HG03571 (cell line): ENCODE measurements at regions not wholly inside any gene's neighbourhood (a gene's known extent, or its start where the extent isn't known, plus 50 kb on each side); places are given as distances from the start of the nearest gene placed in this dataset.
"Not testable (repeated sequence)": the region's sequence is repeated elsewhere in the genome, so short reads cannot be mapped to it uniquely, and the experiment has no call there.

ENCODE experiments used
- ATAC-seq: cut with Tn5 transposase; IDR thresholded peaks from one replicate; pipeline ENCODE4 v1.9.1; 2021; ENCODE audit not compliant: unreplicated experiment

GRCh38 chr1:194774535-194774934 is 1588.1 kb upstream of the B3GALT2 start:
- ATAC-seq: no peak

GRCh38 chr1:194755241-194755994 is 1569.0 kb upstream of the B3GALT2 start:
- no peak for ATAC-seq

DNA sequence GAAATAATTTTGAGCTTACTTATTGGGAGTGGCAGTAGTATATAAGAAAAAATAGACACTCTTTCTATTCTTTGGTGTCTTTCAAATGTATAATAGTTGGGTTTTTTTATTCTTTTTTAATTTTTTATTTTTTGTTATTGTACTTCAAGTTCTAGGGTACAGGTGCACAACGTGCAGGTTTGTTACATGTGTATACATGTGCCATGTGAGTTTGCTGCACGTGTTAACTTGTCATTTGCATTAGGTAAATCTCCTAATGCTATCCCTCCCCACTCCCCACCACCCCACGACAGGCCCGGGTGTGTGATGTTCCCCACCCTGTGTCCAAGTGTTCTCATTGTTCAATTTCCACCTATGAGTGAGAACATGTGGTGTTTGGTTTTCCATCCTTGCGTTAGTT is 1552.4 kb upstream of the B3GALT2 start:
- ATAC-seq: not testable (repeated sequence)

DNA sequence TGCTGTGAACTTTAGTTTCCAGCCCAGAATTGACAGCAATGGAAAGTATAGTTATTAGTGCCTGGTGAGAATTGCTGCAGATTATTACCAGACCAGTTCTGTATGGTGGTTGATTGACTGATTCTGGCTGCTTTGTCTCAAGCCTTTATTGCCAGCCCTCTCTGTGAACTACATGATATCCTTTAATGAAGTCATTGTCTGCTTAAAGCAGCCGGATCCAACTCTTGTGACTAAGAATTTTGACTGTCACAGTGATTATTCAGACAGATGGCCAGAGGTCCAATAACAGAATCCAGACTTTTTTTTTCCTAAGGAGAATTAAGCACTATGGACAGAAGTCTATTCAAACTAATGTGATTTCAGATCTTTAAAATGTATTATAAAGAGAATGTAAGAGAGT is 1548.6 kb upstream of the B3GALT2 start:
- ATAC-seq: no peak

DNA sequence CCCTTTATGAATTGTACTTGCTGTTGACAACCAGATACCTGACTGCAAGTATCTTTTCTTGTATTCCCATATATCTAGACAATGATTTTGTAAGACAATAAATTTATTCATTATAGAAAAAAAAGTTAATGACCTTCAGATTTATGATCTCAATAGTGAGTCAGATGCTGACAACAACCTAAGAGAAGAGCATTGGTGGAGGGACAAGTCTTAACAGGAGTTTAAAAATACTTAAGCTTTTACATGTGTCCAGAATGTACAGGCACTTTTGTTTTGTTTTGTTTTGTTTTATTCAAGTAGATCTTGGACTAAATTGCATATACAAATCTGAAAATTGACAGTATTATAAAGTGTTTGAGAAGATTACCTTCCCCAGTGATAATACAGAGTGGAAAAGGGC is 1544.6 kb upstream of the B3GALT2 start:
- no peak for ATAC-seq

DNA sequence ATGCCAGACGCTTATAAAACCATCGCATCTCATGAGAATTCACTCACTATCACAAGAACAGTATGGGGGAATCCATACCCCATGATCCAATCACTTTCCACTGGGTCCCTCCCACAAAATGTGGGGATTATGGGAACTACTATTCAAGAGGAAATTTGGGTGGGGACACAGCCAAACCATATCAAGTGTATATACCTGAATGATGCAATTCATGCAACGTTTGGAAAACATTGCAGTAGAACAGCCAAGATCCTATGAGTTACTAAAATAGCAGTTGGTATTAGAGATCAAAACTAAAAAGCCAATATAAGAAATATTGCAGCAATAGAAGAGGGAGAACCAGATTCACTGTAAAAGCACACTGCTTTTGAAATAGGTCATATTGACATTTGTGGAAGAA is 1543.9 kb upstream of the B3GALT2 start:
- no peak for ATAC-seq

- ATAC-seq: no peak
Measured at GRCh38 chr1:194723067-194723466, 1536.7 kb upstream of the B3GALT2 start.

- ATAC-seq: no peak
Measured at GRCh38 chr1:194717941-194718340, 1531.5 kb upstream of the B3GALT2 start.

DNA sequence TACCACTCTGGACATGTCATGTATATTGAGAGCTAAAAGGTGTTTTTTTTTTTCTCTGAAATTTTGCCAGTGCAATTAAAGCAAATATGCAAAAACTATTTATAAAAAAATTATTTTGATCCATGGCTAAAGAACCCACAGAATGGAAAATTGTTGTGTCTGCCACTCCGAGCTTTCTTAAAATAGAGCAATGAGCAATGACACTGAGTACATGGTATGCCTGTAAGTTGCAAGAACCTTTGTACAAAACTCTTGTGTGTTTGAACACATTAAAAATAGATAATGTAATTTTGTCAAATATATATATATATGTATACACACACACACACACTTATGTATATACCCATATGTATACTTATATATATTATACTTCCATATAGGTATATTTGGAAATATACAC is 1530.9 kb upstream of the B3GALT2 start:
- no peak for ATAC-seq

GRCh38 chr1:194710671-194711070 is 1524.3 kb upstream of the B3GALT2 start:
- ATAC-seq: no peak

DNA sequence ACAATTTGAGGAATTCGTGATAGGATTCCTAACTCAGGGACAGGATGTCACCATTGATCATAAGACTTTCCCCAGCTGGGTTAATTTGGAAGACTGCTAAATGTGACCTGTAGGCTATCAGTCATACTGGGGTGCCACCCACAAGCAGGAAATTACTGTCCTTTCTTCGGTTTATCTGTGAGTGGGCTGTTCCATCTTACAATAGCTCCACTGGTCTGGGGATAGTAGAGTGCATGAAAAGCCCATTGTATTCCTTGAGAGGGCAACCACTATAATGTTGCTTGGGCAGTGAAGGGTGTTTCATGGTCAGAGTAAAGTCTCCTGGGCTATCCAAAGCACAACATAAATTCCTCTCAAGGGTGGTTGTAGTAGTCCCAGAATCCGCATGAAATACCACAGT is 1523.0 kb upstream of the B3GALT2 start:
- no peak for ATAC-seq

DNA sequence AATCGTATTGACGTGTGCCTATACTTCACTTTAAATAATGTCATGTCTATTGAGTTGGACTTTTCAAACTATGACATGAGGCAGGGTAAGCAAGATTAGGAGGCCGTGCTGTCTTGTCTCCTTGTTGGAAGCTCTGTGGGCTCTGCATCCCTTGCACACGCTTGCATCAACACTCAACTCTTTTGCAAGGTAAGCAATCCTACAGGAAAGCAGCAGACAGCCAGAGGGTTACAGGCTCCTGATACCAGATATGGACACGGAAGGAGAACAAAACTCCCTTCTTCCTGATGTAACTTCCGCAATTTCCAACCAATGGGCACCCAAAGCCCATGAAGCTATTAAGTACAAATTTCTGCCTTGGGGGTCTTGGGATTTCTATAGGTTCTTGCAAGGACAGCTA is 1520.7 kb upstream of the B3GALT2 start:
- no peak for ATAC-seq

- no peak for ATAC-seq
Measured at GRCh38 chr1:194705123-194705854, 1518.9 kb upstream of the B3GALT2 start.

DNA sequence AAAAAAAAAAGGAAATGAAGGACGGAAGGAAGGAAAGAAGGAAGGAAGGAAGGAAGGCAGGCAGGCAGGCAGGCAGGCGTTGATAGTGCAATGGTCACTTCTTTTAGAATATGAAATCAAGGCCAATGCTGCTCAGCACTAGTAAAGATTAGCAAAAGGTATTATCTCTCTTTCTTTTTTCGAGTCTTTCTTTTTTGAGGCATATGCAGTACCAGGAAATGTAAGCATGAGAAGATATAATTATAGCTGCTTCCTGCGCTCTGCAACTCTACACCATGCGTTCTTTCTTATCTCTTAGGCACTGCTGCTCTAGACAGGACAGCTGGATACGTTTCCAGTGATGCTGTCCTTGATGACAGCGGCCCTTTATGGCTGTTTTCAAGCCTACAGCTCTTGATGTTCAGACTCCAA is 1512.5 kb upstream of the B3GALT2 start:
- no peak for ATAC-seq

DNA sequence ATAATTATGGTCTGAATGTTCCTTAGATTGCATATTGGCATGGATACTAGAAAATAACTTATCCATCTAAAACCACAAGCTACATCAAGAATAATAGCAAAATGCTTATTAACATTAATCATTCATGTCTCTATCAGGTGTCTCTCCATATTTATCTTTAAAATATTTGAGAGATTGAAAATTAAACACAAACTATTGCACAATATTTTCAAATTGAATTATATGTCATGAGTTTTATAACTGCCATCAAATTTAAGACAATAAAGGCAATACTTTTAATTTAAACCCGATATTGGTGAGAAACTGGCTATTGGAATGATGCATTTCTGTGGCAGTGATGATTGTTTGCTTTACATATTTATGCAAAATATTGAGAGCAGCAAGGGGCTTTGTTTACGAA is 1506.8 kb upstream of the B3GALT2 start:
- no peak for ATAC-seq

DNA sequence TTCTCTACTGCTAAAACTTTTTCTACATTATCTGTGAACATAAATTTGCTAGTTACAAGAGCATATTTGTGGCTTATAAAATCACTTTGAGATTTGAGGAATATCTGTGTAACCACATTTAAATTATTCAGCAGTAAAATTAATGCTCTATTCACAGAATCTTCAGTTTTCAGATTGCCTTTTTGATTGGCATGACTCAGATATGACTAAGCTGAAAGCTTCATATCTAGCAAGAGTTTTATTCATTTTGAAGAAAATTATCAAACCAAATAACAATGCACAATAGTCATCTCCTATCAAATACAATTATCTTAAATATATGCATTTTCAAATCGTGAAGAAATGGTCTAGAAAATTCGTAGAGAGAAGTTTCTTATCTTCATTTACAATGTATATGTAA is 1498.2 kb upstream of the B3GALT2 start:
- no peak for ATAC-seq

DNA sequence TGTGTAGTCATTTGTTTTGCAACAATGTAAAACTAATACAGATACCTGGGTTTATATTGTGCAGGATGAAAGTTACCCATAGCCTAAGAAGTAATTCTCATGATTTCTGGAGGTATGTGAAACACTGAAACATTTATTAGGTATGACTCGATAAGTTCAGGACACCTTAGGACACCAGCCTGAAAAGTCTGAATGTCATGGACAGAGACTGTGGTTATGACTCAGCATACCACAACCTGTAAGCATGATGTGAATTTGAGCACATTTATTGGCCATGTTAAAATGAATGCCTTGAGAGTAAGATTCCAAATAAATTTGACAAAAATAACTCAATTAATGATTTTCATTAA is 1471.7 kb upstream of the B3GALT2 start:
- ATAC-seq: no peak

- ATAC-seq: no peak
Measured at GRCh38 chr1:194654956-194655355, 1468.5 kb upstream of the B3GALT2 start.

DNA sequence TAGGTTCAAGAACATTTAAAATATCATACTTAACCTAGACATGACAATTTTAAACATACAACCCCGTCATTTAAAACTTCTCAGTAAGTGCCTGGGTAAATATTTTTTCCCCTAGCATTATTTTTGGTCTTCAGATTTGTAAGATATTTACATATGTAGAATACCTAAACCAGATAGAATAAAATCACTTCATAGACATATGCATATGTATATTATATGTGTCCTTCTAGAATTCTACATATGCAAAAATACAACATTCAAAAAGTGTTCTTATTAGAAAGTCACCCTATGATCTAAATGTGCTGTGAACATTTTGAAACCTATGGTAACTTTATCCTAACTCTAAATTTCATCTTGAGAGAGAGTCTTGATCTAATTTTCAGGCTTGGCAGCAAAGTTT is 1467.0 kb upstream of the B3GALT2 start:
- ATAC-seq: no peak

- no peak for ATAC-seq
Measured at GRCh38 chr1:194647118-194647517, 1460.7 kb upstream of the B3GALT2 start.

GRCh38 chr1:194644528-194644927 is 1458.1 kb upstream of the B3GALT2 start:
- ATAC-seq: no peak

GRCh38 chr1:194640322-194640721 is 1453.9 kb upstream of the B3GALT2 start:
- ATAC-seq: no peak

GRCh38 chr1:194629011-194629410 is 1442.6 kb upstream of the B3GALT2 start:
- no peak for ATAC-seq
